Smooth muscle cell (in vitro differentiated cells): ENCODE measurements at regions not wholly inside any gene's neighbourhood (a gene's known extent, or its start where the extent isn't known, plus 50 kb on each side); places are given as distances from the start of the nearest gene placed in this dataset.
A peak's percentile ranks its signal among the peaks of the same experiment; 100 is the strongest.

Source experiments
- DNase-seq: peaks from one replicate; lab custom pipeline; 2025; ENCODE audit not compliant: unreplicated experiment; lab: John Stamatoyannopoulos, UW
- H2AFZ ChIP-seq: fragments of 200-600 bp; sonication (generic); 2 replicates; pipeline ENCODE4 v1.6.0; 2016; ENCODE audit warnings: antibody characterized with exemption, low read depth, mild to moderate bottlenecking
- H3F3A ChIP-seq: fragments of 200-600 bp; sonication (generic); 2 replicates; pipeline ENCODE4 v1.6.0; 2017; ENCODE audit warnings: antibody characterized with exemption, low read depth
- H3K27ac ChIP-seq: fragments of 200-600 bp; sonication (generic); 2 replicates; pipeline ENCODE4 v1.5.1; 2016; ENCODE audit warnings: low read depth, mild to moderate bottlenecking
- H3K27me3 ChIP-seq: fragments of 200-600 bp; sonication (generic); 2 replicates; pipeline ENCODE4 v1.6.1; 2016; ENCODE audit warnings: low read depth, mild to moderate bottlenecking
- H3K36me3 ChIP-seq: fragments of 200-600 bp; sonication (generic); 2 replicates; pipeline ENCODE4 v1.5.1; 2016; ENCODE audit warnings: low read depth
- H3K4me1 ChIP-seq: fragments of 200-600 bp; sonication (generic); 2 replicates; pipeline ENCODE4 v1.5.1; 2016; ENCODE audit warnings: low read depth
- H3K4me2 ChIP-seq: fragments of 200-600 bp; sonication (generic); 2 replicates; pipeline ENCODE4 v1.6.0; 2016; ENCODE audit warnings: mild to moderate bottlenecking
- H3K4me3 ChIP-seq: fragments of 200-600 bp; sonication (generic); 2 replicates; pipeline ENCODE4 v1.5.1; 2016; ENCODE audit warnings: mild to moderate bottlenecking
- H3K79me2 ChIP-seq: fragments of 200-600 bp; sonication (generic); 2 replicates; pipeline ENCODE4 v1.6.0; 2016; ENCODE audit warnings: low read depth, mild to moderate bottlenecking
- H3K9ac ChIP-seq: fragments of 200-600 bp; sonication (generic); 2 replicates; pipeline ENCODE4 v1.6.0; 2016; ENCODE audit warnings: low read depth
- H3K9me3 ChIP-seq: fragments of 200-600 bp; sonication (generic); replicated peaks from 2 replicates; pipeline ENCODE4 v1.5.1; 2016; ENCODE audit warnings: low read depth
- H4K20me1 ChIP-seq: fragments of 200-600 bp; sonication (generic); 2 replicates; pipeline ENCODE4 v1.6.0; 2016; ENCODE audit warnings: low read depth
- WGBS: methylation state at CpG from one replicate; pipeline ENCODE4 v1.1.7; 2016; ENCODE audit warnings: low lambda C conversion rate; 5-methylcytosine and 5-hydroxymethylcytosine counted together
- TF ChIP-seq, protein P1 (sequence below): fragments of 200-600 bp; sonication (generic); IDR thresholded peaks from 2 replicates; pipeline ENCODE4 v1.5.1; 2017; ENCODE audit warnings: borderline replicate concordance, mild to moderate bottlenecking, antibody characterized with exemption; ENCODE audit not compliant: insufficient read depth, poor library complexity, severe bottlenecking

DNA sequence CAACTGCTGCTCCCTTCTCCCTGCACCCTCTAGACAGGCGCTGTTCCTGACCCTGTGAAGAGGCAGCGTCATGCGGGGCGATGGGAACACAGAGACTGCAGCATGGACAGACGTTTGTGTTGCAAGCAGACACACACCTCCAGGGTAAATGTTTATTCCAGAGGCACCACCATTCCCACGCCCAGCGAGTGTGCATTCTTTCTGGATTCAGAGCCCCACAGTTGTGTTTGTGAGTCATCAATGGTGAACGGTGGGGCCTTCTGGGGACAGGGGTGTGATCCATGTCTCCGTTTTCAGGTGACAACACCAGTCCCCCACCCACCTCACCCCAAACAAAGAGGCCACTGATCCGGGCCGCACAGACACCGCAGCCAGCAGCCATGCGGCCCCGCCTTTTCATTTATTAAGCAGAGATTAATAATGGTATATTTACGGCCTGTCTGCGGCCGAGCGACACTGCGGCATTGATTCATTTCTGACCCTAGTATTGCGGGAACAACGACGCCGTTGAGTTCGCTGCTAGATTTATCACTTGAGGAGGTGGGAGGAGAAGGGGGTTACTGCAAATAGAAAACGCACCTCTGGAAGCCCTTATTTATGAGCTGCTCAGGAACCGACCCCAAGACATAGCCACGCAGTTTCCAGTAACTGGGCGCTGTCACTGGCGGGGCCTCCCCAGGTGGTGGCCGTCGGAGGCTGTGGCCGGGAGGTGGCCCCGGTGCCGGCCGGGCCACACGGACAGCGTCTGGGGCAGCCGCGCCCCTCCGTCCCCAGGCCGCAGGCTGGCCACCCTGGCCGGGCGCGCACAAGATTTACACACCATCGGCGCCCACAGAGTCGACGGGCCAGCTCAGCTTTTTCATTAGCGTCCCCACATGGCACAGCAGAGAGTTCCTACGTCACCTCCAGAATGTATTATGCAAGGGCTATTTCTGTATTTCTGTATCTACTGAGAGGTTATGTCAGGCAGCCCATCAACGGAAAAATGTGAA lies 367.6 kb downstream of the THBS2 start:
- Histone ChIP-seq H3K27me3 (peaks cover 5% of the 10 kb centered on the region), H3K79me2 (no peaks in the 10 kb centered on the region), H2AFZ (no peak overlapping the region), H4K20me1 (no peaks in the 10 kb centered on the region), H3K4me3 (no peak overlapping the region), H3K4me2 (no peak overlapping the region), H3F3A (no peaks in the 10 kb centered on the region), H3K9me3 (no peaks in the 10 kb centered on the region), H3K4me1 (no peaks in the 10 kb centered on the region), H3K27ac (no peak overlapping the region), H3K9ac (no peak overlapping the region), H3K36me3 (no peaks in the 10 kb centered on the region)
- 88% methylated on average over 51 of the region's 51 CpGs for WGBS
- TF ChIP-seq, protein P1, sequence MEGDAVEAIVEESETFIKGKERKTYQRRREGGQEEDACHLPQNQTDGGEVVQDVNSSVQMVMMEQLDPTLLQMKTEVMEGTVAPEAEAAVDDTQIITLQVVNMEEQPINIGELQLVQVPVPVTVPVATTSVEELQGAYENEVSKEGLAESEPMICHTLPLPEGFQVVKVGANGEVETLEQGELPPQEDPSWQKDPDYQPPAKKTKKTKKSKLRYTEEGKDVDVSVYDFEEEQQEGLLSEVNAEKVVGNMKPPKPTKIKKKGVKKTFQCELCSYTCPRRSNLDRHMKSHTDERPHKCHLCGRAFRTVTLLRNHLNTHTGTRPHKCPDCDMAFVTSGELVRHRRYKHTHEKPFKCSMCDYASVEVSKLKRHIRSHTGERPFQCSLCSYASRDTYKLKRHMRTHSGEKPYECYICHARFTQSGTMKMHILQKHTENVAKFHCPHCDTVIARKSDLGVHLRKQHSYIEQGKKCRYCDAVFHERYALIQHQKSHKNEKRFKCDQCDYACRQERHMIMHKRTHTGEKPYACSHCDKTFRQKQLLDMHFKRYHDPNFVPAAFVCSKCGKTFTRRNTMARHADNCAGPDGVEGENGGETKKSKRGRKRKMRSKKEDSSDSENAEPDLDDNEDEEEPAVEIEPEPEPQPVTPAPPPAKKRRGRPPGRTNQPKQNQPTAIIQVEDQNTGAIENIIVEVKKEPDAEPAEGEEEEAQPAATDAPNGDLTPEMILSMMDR, result no peak
- no peak for DNase-seq

DNA sequence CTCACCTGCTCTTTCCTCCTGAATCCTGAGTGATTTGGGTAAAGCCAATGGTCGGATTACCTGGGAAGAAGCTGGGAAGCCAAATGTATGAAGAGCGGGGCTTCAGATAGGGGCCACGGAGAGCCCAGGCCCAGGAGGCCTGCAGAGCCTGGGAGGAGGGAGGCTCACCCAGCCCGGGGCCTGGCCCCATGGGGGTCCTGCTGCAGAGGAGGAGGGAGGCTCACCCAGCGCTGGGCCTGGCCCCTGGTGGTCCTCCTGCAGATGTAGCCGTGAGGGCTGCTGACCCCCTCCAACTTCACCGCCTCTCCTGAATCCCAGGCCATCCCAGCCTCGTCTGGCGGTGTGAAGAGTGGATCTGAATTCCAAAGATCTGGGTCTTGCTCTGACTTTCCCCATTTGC lies 368.4 kb downstream of the THBS2 start:
- TF ChIP-seq, protein P1, result no peak
- Histone ChIP-seq H2AFZ (no peak overlapping the region), H3K9me3 (no peaks in the 10 kb centered on the region)

DNA sequence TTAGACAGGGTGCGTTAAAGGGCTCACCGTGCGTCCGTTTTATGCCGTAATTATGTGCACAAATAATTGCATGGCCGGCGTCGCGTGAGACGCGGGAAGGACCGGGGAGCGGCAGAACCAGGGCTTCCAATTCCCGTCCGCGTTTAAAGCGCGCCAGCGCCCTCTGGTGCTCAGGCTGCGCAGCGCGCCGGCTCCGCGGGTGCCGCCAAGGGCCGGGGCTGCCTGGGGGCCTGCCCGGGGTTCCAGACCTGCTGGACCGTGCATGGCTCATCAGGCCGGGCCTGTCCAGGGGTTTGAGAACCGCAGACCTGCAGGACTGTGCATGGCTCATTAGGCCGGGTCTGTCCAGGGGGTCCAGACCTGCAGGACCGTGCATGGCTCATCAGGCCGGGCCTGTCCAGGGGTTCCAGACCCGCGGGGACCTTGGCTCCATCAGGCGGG lies 369.0 kb downstream of the THBS2 start:
- Histone ChIP-seq H3K27ac (no peak overlapping the region), H2AFZ (peak overlapping the region; percentile 56), H3K36me3 (no peaks in the 10 kb centered on the region), H3K9me3 (no peaks in the 10 kb centered on the region), H3F3A (no peaks in the 10 kb centered on the region), H3K79me2 (no peaks in the 10 kb centered on the region), H3K27me3 (peaks cover 5% of the 10 kb centered on the region), H3K9ac (no peak overlapping the region), H3K4me1 (no peaks in the 10 kb centered on the region), H4K20me1 (no peaks in the 10 kb centered on the region), H3K4me2 (peak overlapping the region; percentile 76), H3K4me3 (peak overlapping the region; percentile 30)
- WGBS, result 18% methylated on average over 36 of the region's 37 CpGs
- DNase-seq, result peak; percentile 34
- TF ChIP-seq, protein P1, result peak; percentile 99

More for the DNA sequence above, 368.4 kb downstream of the THBS2 start:
- H4K20me1 ChIP-seq, result no peaks in the 10 kb centered on the region
- no peaks in the 10 kb centered on the region for H3K36me3 ChIP-seq
- no peak overlapping the region for H3K9ac ChIP-seq
- peaks cover 5% of the 10 kb centered on the region for H3K27me3 ChIP-seq
- H3F3A ChIP-seq, result no peaks in the 10 kb centered on the region
- no peak overlapping the region for H3K27ac ChIP-seq
- H3K4me2 ChIP-seq, result no peak overlapping the region
- no peak for DNase-seq
- no peaks in the 10 kb centered on the region for H3K4me1 ChIP-seq
- no peak overlapping the region for H3K4me3 ChIP-seq
- WGBS, result 92% methylated on average over 9 of the region's 9 CpGs
- H3K79me2 ChIP-seq, result no peaks in the 10 kb centered on the region
